A673 (cell line): ENCODE measurements at regions not wholly inside any gene's neighbourhood (a gene's known extent, or its start where the extent isn't known, plus 50 kb on each side); places are given as distances from the start of the nearest gene placed in this dataset.

Experiments
- BruUV-seq: library from RNA; stranded (reverse); fragments of 400-500 nt; replicated peaks from 2 replicates; lab custom pipeline; 2021; lab: Mats Ljungman, UMichigan
- CTCF ChIA-PET: fragments of 300-600 bp; sonication (Branson Sonifier 250); formaldehyde crosslinking; loops from one replicate; lab custom pipeline; 2022; ENCODE audit warnings: antibody characterized with exemption; lab: Charles Lee
- POLR2A ChIA-PET: fragments of 300-600 bp; sonication (Branson Sonifier 250); formaldehyde crosslinking; loops from one replicate; lab custom pipeline; 2022; ENCODE audit warnings: antibody characterized with exemption; ENCODE audit not compliant: low non-redundant PET; lab: Charles Lee
- DNase-seq: peaks from one replicate; pipeline ENCODE4 v3.0.0-alpha.2; 2015; ENCODE audit warnings: low spot score
- H3K27ac ChIP-seq: fragments of 200-600 bp; sonication (generic); 2 replicates; pipeline ENCODE4 v1.5.1; 2016; ENCODE audit warnings: mixed run types, low read depth, mild to moderate bottlenecking, mixed read lengths, antibody characterized with exemption, low read length; ENCODE audit not compliant: poor library complexity, severe bottlenecking
- H3K27me3 ChIP-seq: fragments of 200-600 bp; sonication (generic); replicated peaks from 2 replicates; pipeline ENCODE4 v1.6.1; 2017; ENCODE audit warnings: mixed run types, low read depth, mild to moderate bottlenecking, mixed read lengths, antibody characterized with exemption, low read length; ENCODE audit not compliant: insufficient read depth, poor library complexity
- H3K36me3 ChIP-seq: fragments of 200-600 bp; sonication (generic); 2 replicates; pipeline ENCODE4 v1.6.1; 2016; ENCODE audit warnings: mixed run types, mild to moderate bottlenecking, mixed read lengths, antibody characterized with exemption, low read length; ENCODE audit not compliant: insufficient read depth, poor library complexity, severe bottlenecking
- H3K4me1 ChIP-seq: fragments of 200-600 bp; sonication (generic); 2 replicates; pipeline ENCODE4 v1.6.1; 2017; ENCODE audit warnings: mixed run types, mild to moderate bottlenecking, mixed read lengths, antibody characterized with exemption, low read length; ENCODE audit not compliant: insufficient read depth, poor library complexity, severe bottlenecking
- H3K4me3 ChIP-seq: fragments of 200-600 bp; sonication (generic); 2 replicates; pipeline ENCODE4 v1.5.1; 2016; ENCODE audit warnings: low read depth, mixed run types, mild to moderate bottlenecking, mixed read lengths, low read length; ENCODE audit not compliant: poor library complexity, severe bottlenecking
- H3K9me3 ChIP-seq: fragments of 200-600 bp; sonication (generic); 2 replicates; pipeline ENCODE4 v1.6.1; 2016; ENCODE audit warnings: mixed run types, low read depth, mild to moderate bottlenecking, mixed read lengths, antibody characterized with exemption, low read length; ENCODE audit not compliant: poor library complexity, severe bottlenecking
- EZH2 ChIP-seq: fragments of 200-600 bp; sonication (generic); IDR thresholded peaks from 2 replicates; pipeline ENCODE4 v1.6.1; 2017; ENCODE audit warnings: borderline replicate concordance, low read depth, mild to moderate bottlenecking, mixed read lengths, antibody characterized with exemption, low read length; ENCODE audit not compliant: poor library complexity, severe bottlenecking
- intact Hi-C: fragments of 100-400 bp; cut with micrococcal nuclease; formaldehyde crosslinking; loops from one replicate; pipeline ENCODE4 v1.10.0; 2022; ENCODE audit not compliant: unreplicated experiment
- TF ChIP-seq, protein P1 (sequence below): fragments of 300-800, 200-600 bp; sonication (generic); conservative IDR thresholded peaks from 2 replicates; pipeline ENCODE4 v1.5.1; 2017; ENCODE audit warnings: low read depth, mild to moderate bottlenecking, antibody characterized with exemption, low read length, moderate library complexity, mixed read lengths

DNA sequence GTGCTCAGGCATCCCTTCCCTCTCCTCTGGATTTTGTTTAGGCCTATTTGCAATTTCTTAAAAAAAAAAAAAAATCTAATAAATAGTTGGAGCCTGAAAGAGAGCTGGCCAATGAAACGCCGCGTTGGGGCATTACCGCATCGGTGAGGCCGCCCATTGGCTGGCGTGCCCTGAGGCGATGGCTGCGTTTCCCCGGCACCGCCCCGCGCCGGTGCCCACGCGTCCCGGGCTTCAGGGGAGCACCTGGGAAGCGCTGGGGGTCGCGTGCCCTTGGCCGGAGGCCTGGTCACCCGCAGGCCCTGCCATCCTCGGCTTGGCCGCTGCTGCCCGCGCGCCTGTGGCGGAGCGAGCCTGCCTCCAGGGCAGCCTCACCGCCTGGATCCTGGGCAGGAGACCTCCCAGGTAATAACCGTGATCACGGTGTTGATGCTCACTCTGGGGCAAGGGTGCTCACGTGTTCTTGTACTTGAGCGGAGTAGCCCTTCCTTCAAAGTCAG is 155.4 kb downstream of the NRN1 start:
- Histone ChIP-seq H3K4me1 (no peaks in the 10 kb centered on the region), H3K27ac (no peak overlapping the region), H3K9me3 (no peaks in the 10 kb centered on the region), H3K36me3 (no peaks in the 10 kb centered on the region), H3K4me3 (peak overlapping the region; percentile 25), H3K27me3 (peaks cover 33% of the 10 kb centered on the region)
- POLR2A ChIA-PET: no interaction called here
- intact Hi-C loops: no loop called here
- peak; percentile 59 for DNase-seq
- no TSS peak for BruUV-seq
- CTCF ChIA-PET: interaction anchor here (0.6 kb wide), 1 partner anchor 642 kb away, joined by 3 read pairs; no protein-coding TSS in a partner anchor
- TF ChIP-seq, protein P1, sequence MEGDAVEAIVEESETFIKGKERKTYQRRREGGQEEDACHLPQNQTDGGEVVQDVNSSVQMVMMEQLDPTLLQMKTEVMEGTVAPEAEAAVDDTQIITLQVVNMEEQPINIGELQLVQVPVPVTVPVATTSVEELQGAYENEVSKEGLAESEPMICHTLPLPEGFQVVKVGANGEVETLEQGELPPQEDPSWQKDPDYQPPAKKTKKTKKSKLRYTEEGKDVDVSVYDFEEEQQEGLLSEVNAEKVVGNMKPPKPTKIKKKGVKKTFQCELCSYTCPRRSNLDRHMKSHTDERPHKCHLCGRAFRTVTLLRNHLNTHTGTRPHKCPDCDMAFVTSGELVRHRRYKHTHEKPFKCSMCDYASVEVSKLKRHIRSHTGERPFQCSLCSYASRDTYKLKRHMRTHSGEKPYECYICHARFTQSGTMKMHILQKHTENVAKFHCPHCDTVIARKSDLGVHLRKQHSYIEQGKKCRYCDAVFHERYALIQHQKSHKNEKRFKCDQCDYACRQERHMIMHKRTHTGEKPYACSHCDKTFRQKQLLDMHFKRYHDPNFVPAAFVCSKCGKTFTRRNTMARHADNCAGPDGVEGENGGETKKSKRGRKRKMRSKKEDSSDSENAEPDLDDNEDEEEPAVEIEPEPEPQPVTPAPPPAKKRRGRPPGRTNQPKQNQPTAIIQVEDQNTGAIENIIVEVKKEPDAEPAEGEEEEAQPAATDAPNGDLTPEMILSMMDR: no peak
- no peak for TF ChIP-seq EZH2

DNA sequence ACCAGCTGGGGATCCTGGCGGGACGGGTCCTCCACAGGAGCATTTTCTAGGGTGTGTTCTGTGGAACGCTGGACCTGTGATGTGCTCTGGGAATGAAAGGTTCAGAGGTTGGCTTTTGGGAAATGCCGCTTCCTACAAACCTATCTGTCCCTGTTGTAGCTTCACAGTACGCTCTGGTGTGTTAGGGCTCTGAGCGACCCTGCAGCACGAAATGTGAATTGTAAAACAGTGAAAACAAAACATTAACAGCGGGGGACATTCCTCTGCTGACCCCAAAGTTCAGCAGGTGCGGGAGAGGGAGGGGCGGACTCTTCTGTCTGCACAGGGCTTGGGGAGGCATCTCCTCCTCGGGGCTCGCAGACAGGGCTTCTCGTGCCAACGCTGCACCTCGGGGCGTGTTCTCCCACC is 155.9 kb downstream of the NRN1 start:
- no peak for DNase-seq
- intact Hi-C loops: no loop called here
- POLR2A ChIA-PET: no interaction called here
- BruUV-seq: no TSS peak
- CTCF ChIA-PET: no interaction called here
- peaks cover 37% of the 10 kb centered on the region for H3K27me3 ChIP-seq
- no peak overlapping the region for H3K27ac ChIP-seq
- no peak overlapping the region for H3K4me3 ChIP-seq
- H3K4me1 ChIP-seq: no peaks in the 10 kb centered on the region
- TF ChIP-seq EZH2: no peak
- TF ChIP-seq, protein P1: no peak
- H3K36me3 ChIP-seq: no peaks in the 10 kb centered on the region
- H3K9me3 ChIP-seq: no peaks in the 10 kb centered on the region

DNA sequence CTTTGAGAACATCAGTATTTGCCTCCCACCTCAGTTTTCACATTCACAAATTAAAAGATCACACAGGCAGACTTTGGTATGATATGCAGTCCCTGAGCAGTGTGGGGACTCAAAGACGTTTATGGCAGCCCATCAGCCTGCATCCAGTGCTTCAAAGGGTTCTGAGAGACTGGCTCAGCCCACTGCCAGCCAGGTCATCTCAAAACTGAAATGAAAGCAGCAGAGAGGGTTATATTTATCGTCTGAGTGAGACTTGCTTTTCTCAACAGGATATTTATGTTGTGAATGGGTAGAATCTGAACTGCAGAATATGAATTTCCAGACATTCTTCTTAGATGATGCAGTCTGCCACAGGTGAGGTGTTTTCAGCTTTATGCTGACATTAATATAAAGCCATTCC is 159.8 kb downstream of the NRN1 start:
- BruUV-seq: no TSS peak
- intact Hi-C loops: no loop called here
- Histone ChIP-seq H3K4me1 (no peaks in the 10 kb centered on the region), H3K9me3 (peaks cover 3% of the 10 kb centered on the region), H3K4me3 (no peak overlapping the region), H3K27me3 (peaks cover 57% of the 10 kb centered on the region), H3K36me3 (no peaks in the 10 kb centered on the region), H3K27ac (no peak overlapping the region)
- no peak for DNase-seq
- ChIA-PET POLR2A (no interaction called here), CTCF (no interaction called here)
- TF ChIP-seq, protein P1: no peak
- TF ChIP-seq EZH2: no peak
